GM18526 (cell line): ENCODE measurements at regions not wholly inside any gene's neighbourhood (a gene's known extent, or its start where the extent isn't known, plus 50 kb on each side); places are given as distances from the start of the nearest gene placed in this dataset.

Experiments used
- POLR2A ChIP-seq: IDR thresholded peaks from 3 replicates; pipeline ENCODE4 v1.6.1; 2011; ENCODE audit not compliant: insufficient read length; ENCODE audit errors: extremely low read depth

- no peak for TF ChIP-seq POLR2A
These were observed 99.3 kb upstream of the TNRC6C start for GRCh38 chr17:77859035-77859810.

- no peak for TF ChIP-seq POLR2A
These were observed 97.3 kb upstream of the TNRC6C start for GRCh38 chr17:77861133-77861695.

- no peak for TF ChIP-seq POLR2A
These were observed 96.4 kb upstream of the TNRC6C start for GRCh38 chr17:77861981-77862645.

GRCh38 chr17:77862890-77863813 is 95.4 kb upstream of the TNRC6C start:
- no peak for TF ChIP-seq POLR2A

- TF ChIP-seq POLR2A = no peak
These were observed 94.7 kb upstream of the TNRC6C start for GRCh38 chr17:77863814-77864161.

- TF ChIP-seq POLR2A = no peak
These were observed 94.0 kb upstream of the TNRC6C start for GRCh38 chr17:77864234-77865111.

- TF ChIP-seq POLR2A = no peak
These were observed 93.3 kb upstream of the TNRC6C start for GRCh38 chr17:77865112-77865611.

GRCh38 chr17:77865716-77866115 is 92.8 kb upstream of the TNRC6C start:
- TF ChIP-seq POLR2A = no peak

GRCh38 chr17:77867308-77867781 is 91.2 kb upstream of the TNRC6C start:
- TF ChIP-seq POLR2A = no peak

- no peak for TF ChIP-seq POLR2A
These were observed 90.4 kb upstream of the TNRC6C start for GRCh38 chr17:77867976-77868713.

- TF ChIP-seq POLR2A = no peak
These were observed 89.4 kb upstream of the TNRC6C start for GRCh38 chr17:77869041-77869599.

- TF ChIP-seq POLR2A = no peak
These were observed 88.8 kb upstream of the TNRC6C start for GRCh38 chr17:77869665-77870132.

GRCh38 chr17:77872199-77872598 is 86.3 kb upstream of the TNRC6C start:
- TF ChIP-seq POLR2A = no peak
